HFF-Myc (cell line): ENCODE measurements at regions not wholly inside any gene's neighbourhood (a gene's known extent, or its start where the extent isn't known, plus 50 kb on each side); places are given as distances from the start of the nearest gene placed in this dataset.
"Not testable (repeated sequence)": the region's sequence is repeated elsewhere in the genome, so short reads cannot be mapped to it uniquely, and the experiment has no call there.

ENCODE experiments used
- DNase-seq: peaks from one replicate; pipeline ENCODE4 v3.0.0-alpha.2; 2011; ENCODE audit warnings: low read depth; ENCODE audit errors: extremely low read depth
- H3K4me3 ChIP-seq: replicated peaks from 2 replicates; pipeline ENCODE4 v1.5.1; 2011; ENCODE audit warnings: low read depth, mild to moderate bottlenecking, control low read depth, low read length
- TF ChIP-seq, protein P1 (sequence below): IDR thresholded peaks from 2 replicates; pipeline ENCODE4 v1.5.1; 2012; ENCODE audit warnings: mild to moderate bottlenecking, low read depth, low read length, control low read depth; ENCODE audit errors: missing control alignments

DNA sequence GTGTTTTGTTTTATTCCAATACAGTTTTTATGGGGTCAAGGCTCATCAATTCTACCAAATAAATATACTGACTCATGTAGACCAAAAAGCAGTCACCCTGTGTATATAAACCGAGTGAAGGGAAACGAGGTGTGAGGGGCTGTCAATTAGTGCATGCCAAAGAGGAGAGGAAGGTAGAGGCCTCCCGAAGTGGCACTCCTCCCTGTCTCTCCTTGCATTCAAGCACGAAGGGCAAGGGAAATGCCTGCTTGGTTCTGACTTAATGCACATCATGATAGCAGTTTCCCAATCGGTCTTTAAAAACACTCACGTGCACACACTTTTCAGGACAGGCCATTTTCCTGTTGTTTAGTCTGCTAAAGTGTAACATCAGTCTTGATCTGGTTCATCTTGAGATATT lies 125.6 kb upstream of the SLCO6A1 start:
- H3K4me3 ChIP-seq, result no peak overlapping the region
- DNase-seq, result no peak
- TF ChIP-seq, protein P1, sequence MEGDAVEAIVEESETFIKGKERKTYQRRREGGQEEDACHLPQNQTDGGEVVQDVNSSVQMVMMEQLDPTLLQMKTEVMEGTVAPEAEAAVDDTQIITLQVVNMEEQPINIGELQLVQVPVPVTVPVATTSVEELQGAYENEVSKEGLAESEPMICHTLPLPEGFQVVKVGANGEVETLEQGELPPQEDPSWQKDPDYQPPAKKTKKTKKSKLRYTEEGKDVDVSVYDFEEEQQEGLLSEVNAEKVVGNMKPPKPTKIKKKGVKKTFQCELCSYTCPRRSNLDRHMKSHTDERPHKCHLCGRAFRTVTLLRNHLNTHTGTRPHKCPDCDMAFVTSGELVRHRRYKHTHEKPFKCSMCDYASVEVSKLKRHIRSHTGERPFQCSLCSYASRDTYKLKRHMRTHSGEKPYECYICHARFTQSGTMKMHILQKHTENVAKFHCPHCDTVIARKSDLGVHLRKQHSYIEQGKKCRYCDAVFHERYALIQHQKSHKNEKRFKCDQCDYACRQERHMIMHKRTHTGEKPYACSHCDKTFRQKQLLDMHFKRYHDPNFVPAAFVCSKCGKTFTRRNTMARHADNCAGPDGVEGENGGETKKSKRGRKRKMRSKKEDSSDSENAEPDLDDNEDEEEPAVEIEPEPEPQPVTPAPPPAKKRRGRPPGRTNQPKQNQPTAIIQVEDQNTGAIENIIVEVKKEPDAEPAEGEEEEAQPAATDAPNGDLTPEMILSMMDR, result no peak

DNA sequence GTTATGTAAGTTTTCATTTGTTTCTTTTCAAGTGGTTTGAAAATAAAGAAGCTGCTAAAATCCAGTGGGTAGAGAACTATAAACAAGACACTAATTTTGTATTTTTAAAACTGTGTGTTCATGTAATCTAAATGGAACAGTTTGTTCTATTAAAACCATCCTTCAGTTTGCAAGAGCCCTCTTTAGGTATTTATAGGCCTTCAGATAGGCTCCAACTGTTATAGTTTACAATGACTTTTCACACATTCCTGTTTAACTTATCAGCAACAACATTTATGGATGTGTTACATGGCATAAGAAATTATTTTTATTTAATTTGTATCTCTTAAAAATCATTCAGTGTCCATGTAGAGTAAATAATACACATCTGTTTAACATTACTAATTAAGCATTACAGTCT lies 126.7 kb upstream of the SLCO6A1 start:
- TF ChIP-seq, protein P1, result no peak
- no peak overlapping the region for H3K4me3 ChIP-seq
- no peak for DNase-seq

DNA sequence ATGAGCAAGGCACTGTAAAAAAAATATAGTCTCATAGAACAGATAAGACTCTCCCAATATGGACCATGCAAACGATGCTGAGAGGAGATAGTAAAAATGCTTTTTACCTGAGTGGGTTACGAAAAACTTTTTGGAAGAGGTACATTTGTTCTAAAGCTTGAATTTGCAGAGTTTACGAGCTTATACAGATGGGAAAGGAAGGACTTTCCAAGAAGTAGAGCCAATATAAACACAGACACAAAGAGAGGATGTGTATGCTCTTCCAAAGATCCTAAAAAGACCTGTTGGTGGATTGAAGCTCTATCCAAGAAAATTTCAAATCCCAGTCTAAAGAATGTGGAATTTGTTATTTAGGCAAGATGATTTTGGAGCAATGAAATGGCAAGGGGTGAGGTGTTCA lies 127.1 kb upstream of the SLCO6A1 start:
- TF ChIP-seq, protein P1, result no peak
- H3K4me3 ChIP-seq, result no peak overlapping the region
- DNase-seq, result no peak

DNA sequence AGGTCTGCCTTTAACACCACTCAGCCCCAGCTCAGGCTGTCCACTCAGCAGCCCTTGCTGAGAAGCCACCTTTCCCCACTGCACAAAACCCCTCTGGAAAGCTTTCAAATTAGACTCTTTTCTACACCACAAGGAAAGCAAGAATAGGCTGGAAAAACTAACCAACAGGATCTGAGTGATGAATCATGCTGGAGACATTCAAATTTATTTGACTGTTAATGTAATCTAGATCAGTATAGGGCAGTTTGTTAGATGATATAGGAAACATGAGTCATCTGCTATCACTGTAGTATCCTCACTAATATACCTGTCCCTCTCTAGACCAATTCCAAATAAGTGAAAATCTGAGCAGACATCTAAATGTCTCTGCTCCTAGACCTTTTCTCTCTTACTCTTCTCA lies 127.8 kb upstream of the PAM start:
- TF ChIP-seq, protein P1, result no peak
- no peak for DNase-seq
- no peak overlapping the region for H3K4me3 ChIP-seq

DNA sequence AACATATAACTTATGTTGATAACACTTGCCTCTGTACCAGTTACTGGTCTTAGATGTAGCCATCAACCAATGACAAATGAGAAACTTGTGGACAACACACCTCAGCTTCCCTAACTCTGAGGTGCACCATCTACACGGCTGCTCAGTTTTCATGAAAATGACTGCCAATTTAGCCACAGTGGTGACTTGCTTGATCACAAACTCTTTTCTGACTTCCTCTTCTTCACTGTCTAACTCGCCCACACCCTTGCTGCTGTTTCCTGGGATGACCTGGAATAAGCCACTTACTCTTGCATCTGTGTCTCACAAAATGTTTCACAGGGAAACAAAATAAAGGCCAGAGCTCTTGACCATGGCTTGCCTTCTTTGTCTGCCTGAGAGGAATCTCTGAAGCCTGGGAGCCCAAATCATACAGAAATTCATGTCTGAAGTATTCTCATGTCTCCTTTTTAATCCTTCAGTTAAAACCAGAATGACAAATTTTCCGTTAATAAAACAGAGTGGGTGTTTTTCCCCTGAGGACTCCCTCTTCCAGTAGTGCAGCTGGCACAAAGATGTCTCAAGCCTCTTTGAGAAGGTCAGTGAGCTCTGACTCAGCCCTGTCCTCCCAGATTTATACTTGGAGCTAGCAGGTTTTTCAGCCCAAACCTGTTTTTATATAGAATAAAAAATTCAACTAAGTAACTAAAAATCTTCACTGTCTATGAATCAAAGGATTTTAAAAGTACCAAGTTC lies 126.5 kb upstream of the PAM start:
- peak; percentile 71 for DNase-seq
- TF ChIP-seq, protein P1, result no peak
- H3K4me3 ChIP-seq, result no peak overlapping the region

DNA sequence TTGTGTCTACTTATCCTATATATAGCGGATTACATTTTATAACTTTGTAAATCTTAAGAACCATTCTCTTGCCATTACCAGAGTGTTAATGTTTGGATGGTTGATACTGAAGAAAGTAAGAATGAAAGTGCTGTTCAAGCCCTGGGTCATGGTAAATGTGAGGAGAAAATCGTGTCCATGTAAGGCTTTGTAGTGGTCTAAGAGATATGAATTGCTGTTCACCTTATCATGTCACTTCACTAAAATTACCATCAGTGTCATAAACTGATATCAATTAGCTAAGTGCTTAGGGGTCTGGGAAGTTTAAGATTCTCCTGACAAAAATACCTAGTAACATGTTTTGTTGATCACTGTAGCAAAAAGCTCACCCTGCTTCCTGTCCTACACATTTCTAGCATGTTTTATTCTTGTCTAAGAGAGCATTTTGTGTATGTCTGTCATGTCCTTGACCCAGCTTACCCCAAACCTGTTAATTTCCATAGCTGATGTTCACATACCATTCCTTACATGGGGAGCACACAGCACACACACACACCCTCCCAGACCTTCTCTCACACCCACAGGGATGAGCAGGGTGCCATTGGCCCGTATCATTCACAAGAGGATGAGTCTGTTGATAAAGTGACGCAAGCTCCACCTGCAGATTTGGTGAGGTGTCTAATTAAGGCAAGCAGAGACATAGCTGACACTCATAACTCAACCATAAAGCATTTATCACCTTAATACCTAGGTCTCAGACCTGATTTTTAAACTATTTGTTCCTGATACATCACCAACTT lies 125.1 kb upstream of the PAM start:
- H3K4me3 ChIP-seq, result no peak overlapping the region
- DNase-seq, result no peak
- TF ChIP-seq, protein P1, result no peak

DNA sequence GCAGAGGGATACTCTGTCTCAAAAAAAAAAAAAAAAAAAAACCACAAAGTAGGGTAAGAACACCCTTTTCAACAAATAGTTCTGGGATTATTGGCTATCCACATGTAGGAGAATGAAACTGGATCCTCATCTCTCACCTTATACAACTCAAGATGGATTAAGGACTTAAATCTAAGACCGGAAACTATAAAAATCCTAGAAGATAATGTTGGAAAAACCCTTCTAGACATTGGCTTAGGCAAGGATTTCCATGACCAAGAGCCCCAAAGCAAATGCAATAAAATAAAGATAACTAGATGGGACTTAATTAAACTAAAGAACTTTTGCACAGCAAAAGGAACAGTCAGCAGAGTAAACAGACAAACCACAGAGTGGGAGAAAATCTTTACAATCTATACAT lies 119.7 kb upstream of the PAM start:
- DNase-seq, H3K4me3 ChIP-seq: not testable (repeated sequence)
